ENCODE measurements at regions not wholly inside any gene's neighbourhood (a gene's known extent, or its start where the extent isn't known, plus 50 kb on each side); places are given as distances from the start of the nearest gene placed in this dataset.

DNA sequence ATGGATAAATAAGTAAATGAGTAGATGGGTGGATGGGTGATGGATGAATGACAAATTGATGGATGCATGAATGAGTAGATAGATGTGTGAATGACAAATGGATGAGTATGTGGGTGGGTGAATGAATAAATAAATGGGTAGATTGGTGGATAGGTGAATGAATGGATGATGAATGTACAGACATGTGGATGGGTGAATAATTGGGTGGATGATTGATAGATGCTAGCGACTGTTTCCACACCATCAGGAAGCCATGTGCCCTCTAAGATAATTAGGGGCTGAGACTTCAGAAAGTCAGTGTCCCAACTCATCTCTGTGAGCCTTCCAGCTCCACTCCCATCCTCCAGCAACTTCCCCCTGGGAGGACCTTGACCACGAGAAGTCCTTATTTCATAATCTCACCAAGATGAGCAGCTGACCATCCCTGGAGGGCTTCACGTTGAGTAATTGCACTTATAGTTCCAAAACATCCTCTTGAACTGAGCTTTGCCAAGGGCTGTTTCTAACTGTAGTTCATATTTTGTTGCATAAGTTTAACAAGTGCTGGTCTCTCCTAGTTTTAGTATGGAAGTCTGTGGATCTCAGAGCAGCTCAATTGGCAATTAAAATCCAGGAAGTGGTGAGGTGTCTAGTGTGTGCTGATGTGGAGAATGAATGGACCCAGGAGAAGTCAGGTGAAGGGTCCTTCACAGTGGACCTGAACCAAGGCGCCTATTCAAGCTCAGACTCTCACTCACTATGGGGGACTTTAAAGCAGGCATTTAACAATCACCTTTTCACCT lies 295.7 kb downstream of the ADGRD1 start:
- Histone ChIP-seq H3K4me3 (no peak overlapping the region), H3K27me3 (peaks cover 0 to 16% (median 13%) of the 10 kb centered on the region in 3 donors), H3K36me3 (no peaks in the 10 kb centered on the region), H3K9me3 (no peaks in the 10 kb centered on the region), H3K4me1 (no peaks in the 10 kb centered on the region), H3K27ac (no peak overlapping the region)
- TF ChIP-seq POLR2AphosphoS5 (IDR thresholded peaks at IDR 0.05) (peak in 3 of 4 donors; percentile 22 to 53 (median 26)), POLR2A (IDR thresholded peaks at IDR 0.05) (no peak)
- 55 to 60% methylated on average over 4 of the region's 4 CpGs for WGBS, 2 donors
- intact Hi-C loops (cut with DNase I), result no loop called here
- peak; percentile 83 for DNase-seq

DNA sequence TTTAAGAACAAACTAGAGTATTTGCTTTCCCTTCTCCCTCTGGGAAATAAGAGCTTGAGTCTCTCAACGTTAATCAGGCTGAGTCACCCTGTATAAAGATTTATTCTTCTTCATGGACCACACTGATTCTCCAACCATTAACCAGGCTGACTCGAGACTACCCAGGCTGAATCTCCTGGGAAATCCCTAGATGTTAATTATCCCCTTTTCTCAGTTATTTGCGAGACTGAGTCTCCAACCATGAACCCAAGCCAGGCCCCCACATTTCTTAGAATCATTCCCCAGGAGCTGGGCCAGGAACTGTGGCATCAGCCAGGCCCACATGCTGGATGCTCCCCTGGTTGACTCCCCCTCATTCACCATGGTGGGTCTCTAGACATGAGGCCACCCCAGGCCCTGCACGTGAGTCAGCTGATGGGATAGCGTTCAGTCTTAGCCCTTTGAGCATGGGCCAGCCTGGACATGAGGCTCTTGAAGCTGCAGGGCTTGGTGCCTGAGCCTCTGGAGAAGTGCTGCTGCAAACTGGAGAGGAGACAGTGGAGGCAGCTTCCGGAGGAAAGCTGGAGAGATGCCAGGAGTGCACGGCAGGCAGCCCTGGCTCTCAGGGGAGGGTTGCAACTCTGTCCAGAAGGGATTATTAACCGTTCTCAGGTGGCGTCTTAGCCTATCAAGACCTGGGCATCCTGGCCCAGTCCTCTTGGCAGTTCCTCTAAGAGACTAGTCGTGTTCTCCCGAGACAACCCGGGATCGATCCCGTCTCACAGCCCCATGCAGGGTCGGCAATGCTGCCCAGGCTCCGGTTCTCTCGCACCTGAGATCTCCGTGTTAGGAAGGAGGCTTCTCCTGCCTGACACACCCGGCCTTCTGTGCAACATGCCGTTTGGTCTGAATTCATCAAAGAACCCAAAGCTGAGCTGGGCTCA lies 296.6 kb downstream of the ADGRD1 start:
- intact Hi-C loops (cut with DNase I), result no loop called here
- no peak overlapping the region for H3K27ac ChIP-seq
- H3K4me1 ChIP-seq, result no peaks in the 10 kb centered on the region
- 78 to 80% methylated on average over 20 of the region's 20 CpGs for WGBS, 2 donors
- H3K9me3 ChIP-seq, result no peaks in the 10 kb centered on the region
- H3K4me3 ChIP-seq, result no peak overlapping the region
- no peaks in the 10 kb centered on the region for H3K36me3 ChIP-seq
- H3K27me3 ChIP-seq, result peaks cover 0 to 14% (median 11%) of the 10 kb centered on the region in 3 donors
- TF ChIP-seq POLR2AphosphoS5 (IDR thresholded peaks at IDR 0.05) (peak in 1 of 4 donors; percentile 8), EP300 (IDR thresholded peaks at IDR 0.05) (no peak)
- DNase-seq, result peak; percentile 74

DNA sequence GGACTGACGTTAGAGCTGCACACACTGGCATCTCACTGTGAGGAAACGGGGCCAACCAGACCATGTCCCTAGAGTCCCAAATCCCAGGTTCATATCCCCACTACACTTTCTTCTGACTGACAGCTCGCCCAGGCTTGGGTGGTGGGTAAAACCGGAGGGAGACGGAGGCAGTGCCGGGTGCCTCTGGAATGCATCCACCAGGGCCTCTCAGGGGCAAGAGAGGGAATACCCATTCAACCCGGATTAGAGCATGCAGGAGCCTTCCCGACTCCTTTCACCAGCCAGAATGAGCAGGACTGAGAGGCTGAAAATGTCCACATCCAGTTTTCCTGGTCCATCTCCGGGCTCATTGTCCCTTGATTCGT lies 297.2 kb downstream of the ADGRD1 start:
- H3K27me3 ChIP-seq, result peaks cover 0 to 7% (median 5%) of the 10 kb centered on the region in 3 donors
- H3K27ac ChIP-seq, result no peak overlapping the region
- no peaks in the 10 kb centered on the region for H3K4me1 ChIP-seq
- no peaks in the 10 kb centered on the region for H3K9me3 ChIP-seq
- 81 to 87% methylated on average over 10 of the region's 10 CpGs for WGBS, 2 donors
- intact Hi-C loops (cut with DNase I), result no loop called here
- no peak for DNase-seq
- TF ChIP-seq EP300 (IDR thresholded peaks at IDR 0.05) (no peak), POLR2AphosphoS5 (IDR thresholded peaks at IDR 0.05) (no peak)
- TF ChIP-seq, protein P1, sequence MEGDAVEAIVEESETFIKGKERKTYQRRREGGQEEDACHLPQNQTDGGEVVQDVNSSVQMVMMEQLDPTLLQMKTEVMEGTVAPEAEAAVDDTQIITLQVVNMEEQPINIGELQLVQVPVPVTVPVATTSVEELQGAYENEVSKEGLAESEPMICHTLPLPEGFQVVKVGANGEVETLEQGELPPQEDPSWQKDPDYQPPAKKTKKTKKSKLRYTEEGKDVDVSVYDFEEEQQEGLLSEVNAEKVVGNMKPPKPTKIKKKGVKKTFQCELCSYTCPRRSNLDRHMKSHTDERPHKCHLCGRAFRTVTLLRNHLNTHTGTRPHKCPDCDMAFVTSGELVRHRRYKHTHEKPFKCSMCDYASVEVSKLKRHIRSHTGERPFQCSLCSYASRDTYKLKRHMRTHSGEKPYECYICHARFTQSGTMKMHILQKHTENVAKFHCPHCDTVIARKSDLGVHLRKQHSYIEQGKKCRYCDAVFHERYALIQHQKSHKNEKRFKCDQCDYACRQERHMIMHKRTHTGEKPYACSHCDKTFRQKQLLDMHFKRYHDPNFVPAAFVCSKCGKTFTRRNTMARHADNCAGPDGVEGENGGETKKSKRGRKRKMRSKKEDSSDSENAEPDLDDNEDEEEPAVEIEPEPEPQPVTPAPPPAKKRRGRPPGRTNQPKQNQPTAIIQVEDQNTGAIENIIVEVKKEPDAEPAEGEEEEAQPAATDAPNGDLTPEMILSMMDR (IDR thresholded peaks at IDR 0.05), result no peak
- no peak overlapping the region for H3K4me3 ChIP-seq
- no peaks in the 10 kb centered on the region for H3K36me3 ChIP-seq

DNA sequence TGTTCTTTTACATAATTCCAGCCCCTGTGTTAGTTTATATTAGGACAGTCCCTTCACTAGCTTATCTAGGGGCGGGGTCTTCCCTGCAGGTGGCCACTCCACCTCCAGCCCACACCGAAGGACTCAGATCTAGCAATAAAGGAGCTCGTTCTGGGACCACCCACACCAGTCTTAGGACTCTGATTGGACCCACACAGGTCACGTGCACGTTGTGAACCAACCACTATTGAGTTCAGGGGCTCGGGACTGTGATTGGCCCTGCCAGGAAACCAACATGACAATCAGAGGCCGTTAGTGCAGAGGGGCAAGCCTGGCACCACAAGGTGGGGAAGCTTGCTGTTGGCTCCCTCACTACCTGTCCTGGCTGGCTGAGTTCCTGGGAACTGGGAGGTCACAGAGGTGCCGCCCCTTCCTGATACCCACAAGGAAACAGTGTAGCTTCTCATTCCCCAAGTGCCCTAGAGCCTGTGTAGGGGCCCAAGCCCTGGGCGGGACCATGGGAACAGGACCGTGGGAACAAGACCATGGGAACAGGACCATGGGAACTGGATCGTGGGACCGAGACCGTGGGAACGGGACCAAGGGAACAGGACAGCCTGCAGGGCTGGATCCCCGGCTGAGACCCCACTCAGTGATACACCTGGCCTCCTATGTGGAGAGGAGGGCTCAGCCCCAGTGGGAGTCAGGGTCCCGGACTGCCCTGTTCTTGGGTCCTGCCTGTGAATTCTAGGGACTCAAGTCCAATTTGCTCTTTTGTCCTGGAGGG lies 297.8 kb downstream of the ADGRD1 start:
- Histone ChIP-seq H3K27me3 (peaks cover 0 to 4% (median 0%) of the 10 kb centered on the region in 3 donors), H3K27ac (no peak overlapping the region), H3K4me3 (no peak overlapping the region), H3K36me3 (no peaks in the 10 kb centered on the region), H3K4me1 (no peaks in the 10 kb centered on the region), H3K9me3 (no peaks in the 10 kb centered on the region)
- intact Hi-C loops (cut with DNase I), result no loop called here
- 69 to 77% methylated on average over 16 of the region's 16 CpGs for WGBS, 2 donors
- no peak for DNase-seq
- TF ChIP-seq POLR2AphosphoS5 (IDR thresholded peaks at IDR 0.05), result no peak
- TF ChIP-seq, protein P1 (IDR thresholded peaks at IDR 0.05), result no peak

DNA sequence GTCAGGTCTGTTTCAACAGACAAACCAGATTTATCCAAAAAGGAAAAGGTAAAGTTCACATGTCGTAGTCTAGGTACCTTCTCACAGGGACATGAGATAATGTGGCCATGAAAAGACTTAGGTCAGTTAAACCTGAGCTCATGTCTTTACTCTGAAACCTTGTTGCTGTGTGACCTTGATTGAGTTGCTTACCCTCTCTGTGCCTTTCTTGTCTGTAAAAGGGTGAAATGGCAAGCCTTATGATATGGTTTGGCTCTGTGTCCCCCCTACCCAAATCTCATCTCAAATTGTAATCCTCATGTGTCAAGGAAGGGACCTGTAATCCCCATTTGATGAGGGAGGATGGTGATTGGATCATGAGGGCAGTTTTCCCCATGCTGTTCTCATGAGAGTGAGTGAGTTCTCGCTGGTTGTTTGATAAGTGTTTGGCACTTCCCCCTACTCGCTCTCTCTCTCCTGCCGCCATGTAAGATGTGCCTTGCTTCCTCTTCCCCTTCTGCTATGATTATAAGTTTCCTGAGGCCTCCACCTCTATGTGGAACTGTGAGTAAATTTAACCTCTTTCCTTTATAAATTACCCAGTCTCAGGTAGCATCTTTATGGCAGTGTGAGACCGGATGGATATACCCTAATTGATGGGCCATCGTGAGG lies 299.8 kb downstream of the ADGRD1 start:
- H3K36me3 ChIP-seq, result no peaks in the 10 kb centered on the region
- TF ChIP-seq EP300 (IDR thresholded peaks at IDR 0.05), result no peak
- TF ChIP-seq POLR2A (IDR thresholded peaks at IDR 0.05), result no peak
- TF ChIP-seq POLR2AphosphoS5 (IDR thresholded peaks at IDR 0.05), result no peak
- TF ChIP-seq, protein P1 (IDR thresholded peaks at IDR 0.05), result no peak
- no peak for DNase-seq
- intact Hi-C loops (cut with DNase I), result no loop called here
- 84 to 86% methylated on average over 6 of the region's 6 CpGs for WGBS, 2 donors
- no peaks in the 10 kb centered on the region for H3K4me1 ChIP-seq
- H3K27ac ChIP-seq, result no peak overlapping the region
- H3K9me3 ChIP-seq, result no peaks in the 10 kb centered on the region
- H3K4me3 ChIP-seq, result no peak overlapping the region
- H3K27me3 ChIP-seq, result peaks cover 0 to 11% (median 0%) of the 10 kb centered on the region in 3 donors
